ENCODE measurements at regions not wholly inside any gene's neighbourhood (a gene's known extent, or its start where the extent isn't known, plus 50 kb on each side); places are given as distances from the start of the nearest gene placed in this dataset.

- no peak for DNase-seq
Measured at GRCh38 chr15:46117071-46117470, 482.2 kb downstream of the SQOR start.

GRCh38 chr15:46120713-46121112, 485.9 kb downstream of the SQOR start:
- DNase-seq, result no peak

GRCh38 chr15:46121441-46121840, 486.6 kb downstream of the SQOR start:
- no peak for DNase-seq

GRCh38 chr15:46126581-46126980, 491.8 kb downstream of the SQOR start:
- DNase-seq, result no peak

GRCh38 chr15:46127361-46127874, 492.6 kb downstream of the SQOR start:
- no peak for DNase-seq

GRCh38 chr15:46129145-46129544, 494.3 kb downstream of the SQOR start:
- DNase-seq, result no peak

GRCh38 chr15:46131876-46132275, 497.0 kb downstream of the SQOR start:
- no peak for DNase-seq

- no peak for DNase-seq
Measured at GRCh38 chr15:46137443-46137842, 502.6 kb downstream of the SQOR start.

GRCh38 chr15:46146002-46146401, 511.2 kb downstream of the SQOR start:
- no peak for DNase-seq

GRCh38 chr15:46146915-46147314, 512.1 kb downstream of the SQOR start:
- DNase-seq, result no peak

GRCh38 chr15:46151786-46152185, 517.0 kb downstream of the SQOR start:
- DNase-seq, result no peak

- no peak for DNase-seq
Measured at GRCh38 chr15:46166750-46167149, 531.9 kb downstream of the SQOR start.

GRCh38 chr15:46170326-46170725, 535.5 kb downstream of the SQOR start:
- DNase-seq, result no peak

GRCh38 chr15:46174122-46174521, 539.3 kb downstream of the SQOR start:
- DNase-seq, result no peak

GRCh38 chr15:46177219-46177618, 542.4 kb downstream of the SQOR start:
- no peak for DNase-seq

- no peak for DNase-seq
Measured at GRCh38 chr15:46178138-46178537, 543.3 kb downstream of the SQOR start.

- no peak for DNase-seq
Measured at GRCh38 chr15:46207341-46207740, 572.5 kb downstream of the SQOR start.

- DNase-seq, result peak in 1 of 14 donors; percentile 50
Measured at GRCh38 chr15:46213551-46213950, 578.7 kb downstream of the SQOR start.

GRCh38 chr15:46222826-46223225, 588.0 kb downstream of the SQOR start:
- DNase-seq, result no peak

GRCh38 chr15:46229263-46229662, 594.4 kb downstream of the SQOR start:
- DNase-seq, result no peak

GRCh38 chr15:46231786-46232185, 597.0 kb downstream of the SQOR start:
- DNase-seq, result peak in 1 of 14 donors; percentile 11

- DNase-seq, result no peak
Measured at GRCh38 chr15:46232471-46232870, 597.6 kb downstream of the SQOR start.

- DNase-seq, result no peak
Measured at GRCh38 chr15:46242935-46243334, 608.1 kb downstream of the SQOR start.

GRCh38 chr15:46251903-46252302, 617.1 kb downstream of the SQOR start:
- no peak for DNase-seq

GRCh38 chr15:46258056-46258455, 623.2 kb downstream of the SQOR start:
- DNase-seq, result no peak
